ENCODE measurements at regions not wholly inside any gene's neighbourhood (a gene's known extent, or its start where the extent isn't known, plus 50 kb on each side); places are given as distances from the start of the nearest gene placed in this dataset.

GRCh38 chr9:117480729-117481128 is 65.9 kb upstream of the ASTN2 start:
- no peak for DNase-seq

- DNase-seq = no peak
These were observed 65.4 kb upstream of the ASTN2 start for GRCh38 chr9:117480253-117480652.

- no peak for DNase-seq
These were observed 58.4 kb upstream of the ASTN2 start for GRCh38 chr9:117473293-117473692.

- no peak for DNase-seq
These were observed 56.0 kb upstream of the ASTN2 start for GRCh38 chr9:117470902-117471301.

GRCh38 chr9:117470455-117470854 is 55.6 kb upstream of the ASTN2 start:
- DNase-seq = no peak

GRCh38 chr9:117466111-117466510 is 51.3 kb upstream of the ASTN2 start:
- DNase-seq = no peak

GRCh38 chr9:117465706-117466105 is 50.8 kb upstream of the ASTN2 start:
- no peak for DNase-seq

GRCh38 chr9:117464941-117465616 is 50.2 kb upstream of the ASTN2 start:
- DNase-seq = no peak
